ENCODE measurements at regions not wholly inside any gene's neighbourhood (a gene's known extent, or its start where the extent isn't known, plus 50 kb on each side); places are given as distances from the start of the nearest gene placed in this dataset.
"Not testable (repeated sequence)": the region's sequence is repeated elsewhere in the genome, so short reads cannot be mapped to it uniquely, and the experiment has no call there.

- ChIA-PET CTCF (no interaction called here), POLR2A (no interaction called here)
These were observed 593.1 kb upstream of the LRRTM4 start for GRCh38 chr2:78115291-78115690.

GRCh38 chr2:78118037-78118436 is 595.9 kb upstream of the LRRTM4 start:
- POLR2A ChIA-PET = no interaction called here
- CTCF ChIA-PET = no interaction called here

- ChIA-PET POLR2A (no interaction called here), CTCF (no interaction called here)
These were observed 598.1 kb upstream of the LRRTM4 start for GRCh38 chr2:78120275-78120674.

- POLR2A ChIA-PET = no interaction called here
These were observed 602.9 kb upstream of the LRRTM4 start for GRCh38 chr2:78125042-78125441.

GRCh38 chr2:78127424-78127823 is 605.2 kb upstream of the LRRTM4 start:
- ChIA-PET CTCF (no interaction called here), POLR2A (no interaction called here)

More at GRCh38 chr2:78125042-78125441, 602.9 kb upstream of the LRRTM4 start:
- CTCF ChIA-PET = no interaction called here

- POLR2A ChIA-PET = no interaction called here
- CTCF ChIA-PET = no interaction called here
These were observed 610.5 kb upstream of the LRRTM4 start for GRCh38 chr2:78132391-78133370.

GRCh38 chr2:78145395-78145996 is 623.3 kb upstream of the LRRTM4 start:
- POLR2A ChIA-PET = no interaction called here
- CTCF ChIA-PET = no interaction called here

GRCh38 chr2:78145997-78146722 is 624.0 kb upstream of the LRRTM4 start:
- CTCF ChIA-PET = no interaction called here
- POLR2A ChIA-PET = no interaction called here

GRCh38 chr2:78147466-78147865 is 625.3 kb upstream of the LRRTM4 start:
- CTCF ChIA-PET = no interaction called here
- POLR2A ChIA-PET = no interaction called here

GRCh38 chr2:78154586-78154985 is 632.4 kb upstream of the LRRTM4 start:
- POLR2A ChIA-PET = no interaction called here
- CTCF ChIA-PET = no interaction called here

GRCh38 chr2:78162202-78162601 is 640.0 kb upstream of the LRRTM4 start:
- ChIA-PET POLR2A (no interaction called here), CTCF (no interaction called here)

GRCh38 chr2:78172157-78172556 is 650.0 kb upstream of the LRRTM4 start:
- POLR2A ChIA-PET, CTCF ChIA-PET: not testable (repeated sequence)

- ChIA-PET CTCF (no interaction called here), POLR2A (no interaction called here)
These were observed 653.5 kb upstream of the LRRTM4 start for GRCh38 chr2:78175645-78176044.

- POLR2A ChIA-PET = no interaction called here
These were observed 678.9 kb upstream of the LRRTM4 start for GRCh38 chr2:78201064-78201575.

GRCh38 chr2:78202366-78202765 is 680.2 kb upstream of the LRRTM4 start:
- ChIA-PET POLR2A (no interaction called here), CTCF (no interaction called here)

More at GRCh38 chr2:78201064-78201575, 678.9 kb upstream of the LRRTM4 start:
- CTCF ChIA-PET = no interaction called here

GRCh38 chr2:78202986-78203670 is 681.0 kb upstream of the LRRTM4 start:
- ChIA-PET POLR2A (no interaction called here), CTCF (no interaction called here)

GRCh38 chr2:78218066-78218465 is 695.9 kb upstream of the LRRTM4 start:
- POLR2A ChIA-PET = no interaction called here
- CTCF ChIA-PET = no interaction called here

- POLR2A ChIA-PET = no interaction called here
- CTCF ChIA-PET = no interaction called here
These were observed 715.5 kb upstream of the LRRTM4 start for GRCh38 chr2:78237704-78238103.

- ChIA-PET POLR2A (no interaction called here), CTCF (no interaction called here)
These were observed 723.4 kb upstream of the LRRTM4 start for GRCh38 chr2:78245394-78246135.

GRCh38 chr2:78251708-78252107 is 729.5 kb upstream of the LRRTM4 start:
- ChIA-PET POLR2A (no interaction called here), CTCF (no interaction called here)
